ENCODE measurements at regions not wholly inside any gene's neighbourhood (a gene's known extent, or its start where the extent isn't known, plus 50 kb on each side); places are given as distances from the start of the nearest gene placed in this dataset.

GRCh38 chr12:58547217-58547616 is 373.1 kb downstream of the LRIG3 start:
- DNase-seq = no peak
- H3K36me3 ChIP-seq (ENCODE audit: control insufficient read depth, insufficient read depth, low read length) = no peaks in the 10 kb centered on the region
- H3K9me3 ChIP-seq (ENCODE audit: control insufficient read depth, insufficient read depth, low read length) = no peaks in the 10 kb centered on the region
- Mint-ChIP-seq H3K4me3 (no peak overlapping the region), H3K4me1 (no peaks in the 10 kb centered on the region), H3K36me3 (no peaks in the 10 kb centered on the region), H3K9me3 (peaks cover 7 to 11% of the 10 kb centered on the region in 2 donors), H3K27ac (no peak overlapping the region), H3K27me3 (ENCODE audit: low read depth in 2 of 2) (peaks cover 0 to 3% of the 10 kb centered on the region in 2 donors)
- intact Hi-C loops (cut with micrococcal nuclease) = no loop called here
- TF ChIP-seq, protein P1, sequence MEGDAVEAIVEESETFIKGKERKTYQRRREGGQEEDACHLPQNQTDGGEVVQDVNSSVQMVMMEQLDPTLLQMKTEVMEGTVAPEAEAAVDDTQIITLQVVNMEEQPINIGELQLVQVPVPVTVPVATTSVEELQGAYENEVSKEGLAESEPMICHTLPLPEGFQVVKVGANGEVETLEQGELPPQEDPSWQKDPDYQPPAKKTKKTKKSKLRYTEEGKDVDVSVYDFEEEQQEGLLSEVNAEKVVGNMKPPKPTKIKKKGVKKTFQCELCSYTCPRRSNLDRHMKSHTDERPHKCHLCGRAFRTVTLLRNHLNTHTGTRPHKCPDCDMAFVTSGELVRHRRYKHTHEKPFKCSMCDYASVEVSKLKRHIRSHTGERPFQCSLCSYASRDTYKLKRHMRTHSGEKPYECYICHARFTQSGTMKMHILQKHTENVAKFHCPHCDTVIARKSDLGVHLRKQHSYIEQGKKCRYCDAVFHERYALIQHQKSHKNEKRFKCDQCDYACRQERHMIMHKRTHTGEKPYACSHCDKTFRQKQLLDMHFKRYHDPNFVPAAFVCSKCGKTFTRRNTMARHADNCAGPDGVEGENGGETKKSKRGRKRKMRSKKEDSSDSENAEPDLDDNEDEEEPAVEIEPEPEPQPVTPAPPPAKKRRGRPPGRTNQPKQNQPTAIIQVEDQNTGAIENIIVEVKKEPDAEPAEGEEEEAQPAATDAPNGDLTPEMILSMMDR (IDR thresholded peaks at IDR 0.05) = no peak
- no peak for ATAC-seq
- H3K4me1 ChIP-seq (ENCODE audit: control insufficient read depth, insufficient read depth, low read length) = no peaks in the 10 kb centered on the region
- no peak overlapping the region for H3K4me3 ChIP-seq (ENCODE audit: low read length)
- no peaks in the 10 kb centered on the region for H3K27me3 ChIP-seq (ENCODE audit: control insufficient read depth, insufficient read depth, low read length)
- no peak overlapping the region for H3K27ac ChIP-seq (ENCODE audit: low read length)

DNA sequence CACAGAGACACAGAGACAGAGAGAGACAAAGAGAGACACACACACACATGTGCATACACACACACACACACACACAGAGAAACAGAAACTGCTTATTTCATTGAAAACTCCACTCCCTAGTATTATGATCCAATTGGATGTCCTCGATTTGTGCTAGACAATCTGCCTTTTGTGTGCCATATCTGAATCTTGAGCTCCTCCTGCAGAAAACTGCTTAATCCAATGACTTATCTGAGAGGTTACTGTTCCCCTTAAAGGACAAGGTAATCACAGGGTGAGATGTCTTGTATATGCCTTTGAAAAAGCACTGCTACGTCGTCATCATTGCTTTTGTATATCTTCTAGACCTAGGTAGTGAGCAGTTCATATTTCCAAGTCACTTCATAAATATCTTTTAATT is 371.5 kb downstream of the LRIG3 start:
- no peaks in the 10 kb centered on the region for H3K4me1 Mint-ChIP-seq
- ATAC-seq = no peak
- WGBS (ENCODE audit: insufficient coverage) = 84% methylated on average over 3 of the region's 3 CpGs

GRCh38 chr12:58554522-58555157 is 365.7 kb downstream of the LRIG3 start:
- 75% methylated on average over 5 of the region's 5 CpGs for WGBS (ENCODE audit: insufficient coverage)
- H3K36me3 ChIP-seq (ENCODE audit: control insufficient read depth, insufficient read depth, low read length) = no peaks in the 10 kb centered on the region
- H3K4me3 Mint-ChIP-seq = no peak overlapping the region
- H3K9me3 Mint-ChIP-seq = peaks cover 2 to 7% of the 10 kb centered on the region in 2 donors
- no peak overlapping the region for H3K27ac ChIP-seq (ENCODE audit: low read length)
- H3K9me3 ChIP-seq (ENCODE audit: control insufficient read depth, insufficient read depth, low read length) = no peaks in the 10 kb centered on the region
- no peaks in the 10 kb centered on the region for H3K4me1 ChIP-seq (ENCODE audit: control insufficient read depth, insufficient read depth, low read length)
- H3K4me3 ChIP-seq (ENCODE audit: low read length) = no peak overlapping the region
- no peak overlapping the region for H3K27ac Mint-ChIP-seq
- H3K27me3 Mint-ChIP-seq (ENCODE audit: low read depth in 2 of 2) = no peaks in the 10 kb centered on the region
- no peaks in the 10 kb centered on the region for H3K36me3 Mint-ChIP-seq
- DNase-seq (no peak), ATAC-seq (no peak)
- no peaks in the 10 kb centered on the region for H3K27me3 ChIP-seq (ENCODE audit: control insufficient read depth, insufficient read depth, low read length)
- H3K4me1 Mint-ChIP-seq = no peaks in the 10 kb centered on the region
- TF ChIP-seq, protein P1 (IDR thresholded peaks at IDR 0.05) = no peak
- intact Hi-C loops (cut with micrococcal nuclease) = no loop called here

More for the DNA sequence above, 371.5 kb downstream of the LRIG3 start:
- Histone ChIP-seq H3K4me1 (ENCODE audit: control insufficient read depth, insufficient read depth, low read length) (no peaks in the 10 kb centered on the region), H3K27me3 (ENCODE audit: control insufficient read depth, insufficient read depth, low read length) (no peaks in the 10 kb centered on the region), H3K27ac (ENCODE audit: low read length) (no peak overlapping the region), H3K36me3 (ENCODE audit: control insufficient read depth, insufficient read depth, low read length) (no peaks in the 10 kb centered on the region), H3K4me3 (ENCODE audit: low read length) (no peak overlapping the region), H3K9me3 (ENCODE audit: control insufficient read depth, insufficient read depth, low read length) (no peaks in the 10 kb centered on the region)
- intact Hi-C loops (cut with micrococcal nuclease) = no loop called here
- Mint-ChIP-seq H3K27ac (no peak overlapping the region), H3K9me3 (peaks cover 7 to 11% of the 10 kb centered on the region in 2 donors), H3K4me3 (no peak overlapping the region), H3K36me3 (no peaks in the 10 kb centered on the region), H3K27me3 (ENCODE audit: low read depth in 2 of 2) (peaks cover 0 to 3% of the 10 kb centered on the region in 2 donors)
- no peak for DNase-seq
- TF ChIP-seq, protein P1 (IDR thresholded peaks at IDR 0.05) = no peak

GRCh38 chr12:58557171-58557570 is 363.1 kb downstream of the LRIG3 start:
- intact Hi-C loops (cut with micrococcal nuclease) = no loop called here
- Histone ChIP-seq H3K27me3 (ENCODE audit: control insufficient read depth, insufficient read depth, low read length) (no peaks in the 10 kb centered on the region), H3K36me3 (ENCODE audit: control insufficient read depth, insufficient read depth, low read length) (no peaks in the 10 kb centered on the region), H3K4me1 (ENCODE audit: control insufficient read depth, insufficient read depth, low read length) (no peaks in the 10 kb centered on the region), H3K27ac (ENCODE audit: low read length) (no peak overlapping the region), H3K9me3 (ENCODE audit: control insufficient read depth, insufficient read depth, low read length) (no peaks in the 10 kb centered on the region), H3K4me3 (ENCODE audit: low read length) (no peak overlapping the region)
- Mint-ChIP-seq H3K4me3 (no peak overlapping the region), H3K9me3 (peaks cover 2 to 7% of the 10 kb centered on the region in 2 donors), H3K27me3 (ENCODE audit: low read depth in 2 of 2) (no peaks in the 10 kb centered on the region), H3K36me3 (no peaks in the 10 kb centered on the region), H3K4me1 (no peaks in the 10 kb centered on the region), H3K27ac (no peak overlapping the region)
- TF ChIP-seq, protein P1 (IDR thresholded peaks at IDR 0.05) = no peak
- DNase-seq (no peak), ATAC-seq (no peak)
- 73% methylated on average over 3 of the region's 3 CpGs for WGBS (ENCODE audit: insufficient coverage)

Measured in natural killer cell (primary cell).